Stomach (tissue), 8 donors: ENCODE measurements at regions not wholly inside any gene's neighbourhood (a gene's known extent, or its start where the extent isn't known, plus 50 kb on each side); places are given as distances from the start of the nearest gene placed in this dataset.

ENCODE experiments used
- DNase-seq, 2 donors: peaks; one replicate each; pipeline versions ENCODE4 v3.0.0 to v3.0.0-alpha.2; 2013 to 2019
- H3K27ac ChIP-seq, 5 donors: fragments of 200-600 bp in 4 of 5; sonication (generic) in 4 of 5; one replicate each; pipeline ENCODE4 v1.5.1; 2013 to 2019; ENCODE audit warnings: mild to moderate bottlenecking in 1 of 5, moderate library complexity in 1 of 5
- H3K27me3 ChIP-seq, 3 donors: fragments of 200-600 bp; sonication (generic); one replicate each; pipeline ENCODE4 v1.5.1; 2017 to 2019; ENCODE audit warnings: mixed run types in 1 of 3
- H3K36me3 ChIP-seq, 4 donors: fragments of 200-600 bp; sonication (generic); 1 replicate in 3 of 4; 2 replicates in 1 of 4; pipeline ENCODE4 v1.5.1; 2016 to 2019
- H3K4me1 ChIP-seq, 4 donors: fragments of 200-600 bp; sonication (generic); one replicate each; pipeline ENCODE4 v1.5.1; 2016 to 2019
- H3K4me3 ChIP-seq, 4 donors: fragments of 200-600 bp; sonication (generic) in 3 of 4; one replicate each; pipeline ENCODE4 v1.5.1; 2016 to 2019; ENCODE audit warnings: mild to moderate bottlenecking in 1 of 4
- H3K9me3 ChIP-seq, 4 donors: fragments of 200-600 bp; sonication (generic); one replicate each; pipeline ENCODE4 v1.5.1; 2016 to 2019
- EP300 ChIP-seq: sonication (generic); formaldehyde crosslinking; IDR thresholded peaks from one replicate; pipeline ENCODE4 v1.6.1; 2017; ENCODE audit warnings: antibody characterized with exemption
- POLR2A ChIP-seq, 4 donors: fragments of 450-650 bp; IDR thresholded peaks; one replicate each; pipeline ENCODE4 v1.6.1; 2016; ENCODE audit warnings: antibody characterized with exemption in 4 of 4, control low read depth in 2 of 4, mild to moderate bottlenecking in 1 of 4, moderate library complexity in 1 of 4
- POLR2AphosphoS5 ChIP-seq, 3 donors: sonication (generic); formaldehyde crosslinking; IDR thresholded peaks; one replicate each; pipeline ENCODE4 v1.6.1; 2016; ENCODE audit warnings: antibody characterized with exemption in 3 of 3
- WGBS, 5 donors: extraction: QIAGEN DNeasy Blood & Tissue Kit in 3 of 5; methylation state at CpG; one replicate each; pipeline versions ENCODE4 v1.1.5 to v1.1.7; 2013 to 2018; 5-methylcytosine and 5-hydroxymethylcytosine counted together
- intact Hi-C: fragments of 100-400 bp; cut with DNase I; formaldehyde crosslinking; loops from one replicate; pipeline ENCODE4 v1.15.1; 2023; ENCODE audit warnings: low total_unique reads
- TF ChIP-seq, protein P1 (sequence below), 7 experiments: fragments of 450-650 bp in 4 of 7; fragments of 200-600 bp in 3 of 7; sonication (generic) in 3 of 7; IDR thresholded peaks; one replicate each; pipeline ENCODE4 v1.5.1; 2016 to 2019; ENCODE audit warnings: antibody characterized with exemption in 7 of 7, control low read depth in 2 of 7, mild to moderate bottlenecking in 1 of 7
- donor health status: healthy with polysubstance abuse.
- donor health status: Bipolar disorder and iron deficiency.
- donor health status: healthy.

DNA sequence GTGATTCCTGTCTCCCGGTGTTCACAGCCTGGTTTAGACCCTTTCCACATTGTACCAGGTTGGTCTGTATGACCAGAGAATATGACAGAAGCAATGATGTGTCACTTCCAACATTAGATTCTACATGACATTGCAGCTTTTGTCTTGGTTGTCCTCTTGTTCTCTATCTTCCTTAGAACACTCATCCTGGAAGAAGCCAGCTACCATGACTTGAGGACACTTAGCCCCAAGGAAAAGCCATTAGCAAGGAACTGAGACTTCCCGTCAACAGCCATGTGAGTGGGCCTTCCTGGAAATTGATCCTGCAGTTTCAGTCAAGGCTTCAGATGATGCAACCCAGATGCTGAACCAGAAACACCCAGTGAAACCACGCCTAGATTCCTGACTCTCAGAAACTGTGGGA, 143.3 kb downstream of the MREG start:
- Histone ChIP-seq H3K27ac (no peak overlapping the region), H3K4me1 (no peaks in the 10 kb centered on the region), H3K27me3 (no peaks in the 10 kb centered on the region), H3K36me3 (no peaks in the 10 kb centered on the region), H3K9me3 (no peaks in the 10 kb centered on the region), H3K4me3 (no peak overlapping the region)
- 72 to 80% (median 74%) methylated on average over 3 of the region's 3 CpGs for WGBS, 5 donors
- TF ChIP-seq EP300 (no peak), POLR2A (IDR thresholded peaks at IDR 0.05) (no peak), POLR2AphosphoS5 (IDR thresholded peaks at IDR 0.05) (peak in 1 of 3 donors; percentile 13)
- TF ChIP-seq, protein P1, sequence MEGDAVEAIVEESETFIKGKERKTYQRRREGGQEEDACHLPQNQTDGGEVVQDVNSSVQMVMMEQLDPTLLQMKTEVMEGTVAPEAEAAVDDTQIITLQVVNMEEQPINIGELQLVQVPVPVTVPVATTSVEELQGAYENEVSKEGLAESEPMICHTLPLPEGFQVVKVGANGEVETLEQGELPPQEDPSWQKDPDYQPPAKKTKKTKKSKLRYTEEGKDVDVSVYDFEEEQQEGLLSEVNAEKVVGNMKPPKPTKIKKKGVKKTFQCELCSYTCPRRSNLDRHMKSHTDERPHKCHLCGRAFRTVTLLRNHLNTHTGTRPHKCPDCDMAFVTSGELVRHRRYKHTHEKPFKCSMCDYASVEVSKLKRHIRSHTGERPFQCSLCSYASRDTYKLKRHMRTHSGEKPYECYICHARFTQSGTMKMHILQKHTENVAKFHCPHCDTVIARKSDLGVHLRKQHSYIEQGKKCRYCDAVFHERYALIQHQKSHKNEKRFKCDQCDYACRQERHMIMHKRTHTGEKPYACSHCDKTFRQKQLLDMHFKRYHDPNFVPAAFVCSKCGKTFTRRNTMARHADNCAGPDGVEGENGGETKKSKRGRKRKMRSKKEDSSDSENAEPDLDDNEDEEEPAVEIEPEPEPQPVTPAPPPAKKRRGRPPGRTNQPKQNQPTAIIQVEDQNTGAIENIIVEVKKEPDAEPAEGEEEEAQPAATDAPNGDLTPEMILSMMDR (IDR thresholded peaks at IDR 0.05), result no peak
- DNase-seq, result peak in 1 of 2 donors; percentile 44
- intact Hi-C loops, result no loop called here

DNA sequence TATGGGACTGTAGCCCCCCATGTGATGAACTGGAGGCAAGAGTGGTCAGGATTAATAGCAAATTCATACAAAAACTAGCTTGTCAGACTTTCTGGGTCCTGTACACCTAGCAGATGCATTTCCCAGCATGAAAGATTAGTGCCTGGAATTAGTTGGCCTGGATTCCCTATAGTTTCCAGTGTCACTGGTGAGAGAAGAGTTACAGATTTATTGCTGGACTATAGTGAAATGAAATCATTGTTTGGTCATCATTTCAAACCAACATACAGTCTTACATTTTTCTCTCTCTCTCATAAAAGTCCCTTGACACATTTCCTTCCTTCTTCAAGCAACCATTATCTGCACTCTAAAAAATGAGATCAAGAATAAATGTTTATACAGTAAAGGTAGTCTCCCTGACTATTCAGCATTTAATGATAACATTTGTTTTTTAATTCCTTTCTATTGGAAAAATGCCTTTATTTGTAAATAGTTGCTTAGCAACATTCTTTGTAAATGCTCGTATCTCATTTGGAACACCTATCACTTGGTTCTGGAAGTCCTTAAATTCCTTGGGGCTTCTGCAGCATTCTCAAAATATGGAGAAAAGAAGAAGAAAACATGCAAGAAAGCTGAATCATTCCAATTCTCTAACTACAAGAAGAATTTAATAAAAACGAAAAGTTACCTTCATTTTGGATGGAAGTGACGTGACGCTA, 144.4 kb downstream of the MREG start:
- DNase-seq, result peak in 1 of 2 donors; percentile 49
- TF ChIP-seq, protein P1 (IDR thresholded peaks at IDR 0.05), result no peak
- no peak for TF ChIP-seq POLR2A (IDR thresholded peaks at IDR 0.05)
- no peak for TF ChIP-seq POLR2AphosphoS5 (IDR thresholded peaks at IDR 0.05)
- no peak for TF ChIP-seq EP300
- WGBS, 5 donors, result 61 to 73% (median 69%) methylated on average over 4 of the region's 4 CpGs
- intact Hi-C loops, result no loop called here
- Histone ChIP-seq H3K27ac (no peak overlapping the region), H3K27me3 (no peaks in the 10 kb centered on the region), H3K4me3 (no peak overlapping the region), H3K9me3 (no peaks in the 10 kb centered on the region), H3K4me1 (no peaks in the 10 kb centered on the region), H3K36me3 (no peaks in the 10 kb centered on the region)

DNA sequence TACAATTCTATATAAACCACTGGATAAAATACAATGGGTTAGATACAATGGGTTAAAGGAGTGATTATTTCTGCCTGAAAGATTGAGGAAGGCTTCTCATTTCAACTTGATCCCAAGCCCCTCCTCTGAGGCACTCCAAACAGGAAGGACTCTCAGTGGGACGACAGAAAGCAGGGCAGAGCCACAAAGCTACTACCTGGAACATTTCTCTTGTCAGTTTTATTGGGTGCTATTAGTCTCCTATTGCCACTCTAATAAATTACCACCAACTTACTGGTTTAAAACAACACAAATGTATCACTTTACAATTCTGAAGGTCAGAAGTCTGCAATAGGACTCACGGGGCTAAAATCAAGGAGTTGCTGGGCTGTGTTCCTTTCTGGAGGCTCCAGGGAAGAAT, 146.7 kb downstream of the MREG start:
- no peak for TF ChIP-seq EP300
- TF ChIP-seq, protein P1 (IDR thresholded peaks at IDR 0.05), result no peak
- no peak for TF ChIP-seq POLR2A (IDR thresholded peaks at IDR 0.05)
- no peak for TF ChIP-seq POLR2AphosphoS5 (IDR thresholded peaks at IDR 0.05)
- Histone ChIP-seq H3K36me3 (no peaks in the 10 kb centered on the region), H3K9me3 (no peaks in the 10 kb centered on the region), H3K4me3 (no peak overlapping the region), H3K27me3 (no peaks in the 10 kb centered on the region), H3K27ac (no peak overlapping the region), H3K4me1 (peaks cover 0 to 4% (median 0%) of the 10 kb centered on the region in 4 donors)
- WGBS, 5 donors, result 49 to 65% (median 60%) methylated on average over 2 of the region's 2 CpGs
- intact Hi-C loops, result no loop called here
- DNase-seq, result no peak

DNA sequence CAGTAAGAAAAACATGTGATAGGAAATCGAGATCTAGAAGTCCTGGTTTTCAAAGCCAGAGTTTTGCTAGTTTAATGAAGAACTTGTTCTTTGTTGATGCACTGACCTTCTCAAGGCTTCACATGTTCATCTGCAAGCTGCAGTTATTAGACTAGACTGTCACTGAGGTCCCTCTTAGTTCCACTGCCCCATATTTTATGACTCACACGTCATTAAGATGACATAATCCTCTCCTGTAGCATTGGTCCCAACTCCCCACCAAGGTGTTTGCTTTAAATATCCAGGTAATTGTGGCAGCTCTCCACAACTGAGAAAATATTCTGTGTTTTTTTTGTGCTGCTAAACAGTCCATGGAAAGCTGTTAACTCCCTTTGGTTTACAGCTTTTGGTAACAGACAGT, 149.7 kb downstream of the MREG start:
- WGBS, 5 donors, result 38 to 72% (median 56%) methylated on average over 2 of the region's 2 CpGs
- TF ChIP-seq EP300, result no peak
- TF ChIP-seq, protein P1 (IDR thresholded peaks at IDR 0.05), result no peak
- TF ChIP-seq POLR2A (IDR thresholded peaks at IDR 0.05), result no peak
- no peak for TF ChIP-seq POLR2AphosphoS5 (IDR thresholded peaks at IDR 0.05)
- Histone ChIP-seq H3K9me3 (no peaks in the 10 kb centered on the region), H3K27me3 (no peaks in the 10 kb centered on the region), H3K27ac (no peak overlapping the region), H3K36me3 (no peaks in the 10 kb centered on the region), H3K4me3 (no peak overlapping the region), H3K4me1 (peaks cover 0 to 4% (median 0%) of the 10 kb centered on the region in 4 donors)
- intact Hi-C loops, result no loop called here
- no peak for DNase-seq
